HK-2 (cell line): ENCODE measurements at regions not wholly inside any gene's neighbourhood (a gene's known extent, or its start where the extent isn't known, plus 50 kb on each side); places are given as distances from the start of the nearest gene placed in this dataset.

Experiments used
- DNase-seq: peaks from one replicate; pipeline ENCODE4 v3.0.0-alpha.2; 2018; ENCODE audit not compliant: unreplicated experiment

DNA sequence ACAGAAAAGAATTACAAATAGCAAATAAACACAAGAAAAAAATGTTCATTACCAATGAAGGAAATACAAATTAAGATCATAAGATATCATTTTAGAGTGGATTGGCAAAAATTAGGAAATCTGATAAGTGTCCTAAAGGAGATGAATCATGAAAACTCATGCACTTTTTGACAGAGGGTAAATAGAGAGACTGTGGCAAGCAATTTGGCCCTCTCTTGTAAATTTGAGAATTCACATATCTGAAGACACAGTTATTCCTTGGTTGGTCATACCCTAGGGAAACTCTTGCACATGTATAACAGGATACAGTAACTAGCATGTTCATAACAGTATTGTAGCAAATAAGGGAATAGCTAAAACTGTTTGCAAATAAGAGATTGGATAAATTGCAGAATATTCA lies 246.0 kb upstream of the GADL1 start:
- no peak for DNase-seq

DNA sequence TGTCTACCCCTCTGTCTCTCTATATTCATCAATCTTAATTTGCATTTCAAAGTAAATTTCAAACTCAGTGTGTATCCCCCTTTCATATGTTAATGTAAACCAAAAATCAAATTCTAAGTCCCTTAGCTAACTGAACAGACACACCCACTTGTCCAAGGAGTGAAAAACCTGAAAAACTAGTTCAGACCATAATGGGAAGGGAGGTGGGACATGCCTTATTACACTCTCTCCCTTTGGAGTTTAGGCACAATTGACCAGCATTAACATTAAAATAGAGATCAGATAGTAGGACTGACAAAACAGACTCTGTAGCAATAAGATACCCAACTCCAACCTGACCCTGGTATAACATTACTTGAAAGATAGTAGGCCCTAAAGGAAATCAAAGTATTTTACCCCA lies 247.7 kb upstream of the GADL1 start:
- no peak for DNase-seq

DNA sequence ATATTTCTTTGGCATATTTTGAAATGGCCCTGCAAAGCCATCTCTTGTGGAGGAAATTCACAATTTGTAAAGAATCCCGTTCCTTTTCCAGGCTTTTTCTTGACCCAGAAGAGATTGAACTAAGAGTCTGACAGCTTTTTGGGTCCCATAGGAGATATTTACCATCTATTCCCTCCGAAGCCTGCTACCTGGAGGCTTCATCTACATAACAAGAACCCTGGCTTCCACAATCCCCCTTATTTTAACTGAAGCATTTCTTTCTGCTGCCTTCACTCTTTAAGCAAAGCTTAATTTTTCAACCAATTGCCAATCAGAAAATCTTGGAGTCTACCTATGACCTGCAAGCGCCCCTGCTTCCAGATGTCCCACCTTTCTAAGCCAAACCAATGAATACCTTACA lies 248.1 kb upstream of the GADL1 start:
- DNase-seq, result no peak

DNA sequence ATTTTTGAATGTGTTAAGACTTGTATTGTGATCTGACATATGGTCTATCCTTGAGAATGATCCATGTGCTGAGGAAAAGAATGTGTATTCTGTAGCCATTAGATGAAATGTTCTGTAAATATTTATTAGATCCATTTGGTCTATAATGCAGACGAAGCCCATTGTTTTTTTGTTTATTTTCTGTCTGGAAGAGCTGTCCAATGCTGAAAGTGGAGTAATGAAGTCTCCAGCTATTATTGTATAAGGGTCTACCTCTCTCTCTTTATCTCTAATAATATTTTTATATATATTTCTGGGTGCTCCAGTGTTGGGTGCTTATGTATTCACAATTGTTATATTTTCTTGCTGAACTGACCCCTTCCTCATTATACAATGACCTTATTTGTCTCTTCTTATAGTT lies 250.6 kb upstream of the GADL1 start:
- DNase-seq, result no peak

DNA sequence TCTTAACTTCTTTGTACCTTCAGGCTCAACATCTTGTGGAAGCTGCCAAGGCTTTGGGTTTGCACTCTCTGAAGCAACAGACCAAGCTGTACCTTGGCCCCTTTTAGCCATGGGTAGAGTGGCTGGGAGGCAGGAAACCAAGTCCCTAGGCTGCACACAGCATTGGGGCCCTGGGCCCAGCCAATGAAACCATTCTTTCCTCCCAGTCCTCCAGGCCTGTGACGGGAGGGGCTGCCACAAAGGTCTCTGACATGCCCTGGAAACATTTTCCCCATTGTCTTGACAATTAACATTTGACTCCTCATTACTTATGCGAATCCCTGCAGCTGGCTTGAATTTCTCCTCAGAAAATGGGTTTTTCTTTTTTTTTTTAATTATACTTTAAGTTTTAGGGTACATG lies 253.1 kb upstream of the GADL1 start:
- DNase-seq, result no peak

DNA sequence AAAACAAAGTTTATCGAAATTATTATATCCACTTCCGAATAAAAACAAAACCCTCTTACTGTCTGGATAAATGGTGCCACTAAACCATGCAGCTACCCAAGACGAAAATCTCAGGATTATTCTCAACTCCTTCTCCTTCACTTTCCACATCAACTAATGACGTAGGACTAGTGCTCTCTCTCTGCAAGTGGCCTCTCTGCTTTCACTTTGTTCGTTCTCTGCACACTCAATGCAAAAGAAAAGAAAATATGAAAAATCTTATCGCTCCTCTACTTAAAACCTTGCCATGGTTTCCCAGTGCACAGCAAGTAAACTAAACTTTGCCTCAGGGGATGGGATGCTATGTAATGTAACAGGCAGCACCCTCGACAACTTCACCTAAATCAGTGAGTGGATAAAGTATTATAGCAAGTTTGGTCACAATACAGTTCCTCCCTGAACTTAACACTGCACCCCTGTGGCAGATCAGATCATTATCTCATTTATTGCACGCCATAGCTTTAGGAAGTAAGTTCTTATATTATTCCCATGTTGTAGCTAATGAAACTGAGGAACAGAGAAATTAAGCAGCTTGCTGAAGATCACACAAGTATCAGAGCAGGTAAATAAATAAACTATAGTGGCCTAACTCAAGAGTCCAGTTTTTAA lies 262.7 kb upstream of the GADL1 start:
- DNase-seq, result no peak

DNA sequence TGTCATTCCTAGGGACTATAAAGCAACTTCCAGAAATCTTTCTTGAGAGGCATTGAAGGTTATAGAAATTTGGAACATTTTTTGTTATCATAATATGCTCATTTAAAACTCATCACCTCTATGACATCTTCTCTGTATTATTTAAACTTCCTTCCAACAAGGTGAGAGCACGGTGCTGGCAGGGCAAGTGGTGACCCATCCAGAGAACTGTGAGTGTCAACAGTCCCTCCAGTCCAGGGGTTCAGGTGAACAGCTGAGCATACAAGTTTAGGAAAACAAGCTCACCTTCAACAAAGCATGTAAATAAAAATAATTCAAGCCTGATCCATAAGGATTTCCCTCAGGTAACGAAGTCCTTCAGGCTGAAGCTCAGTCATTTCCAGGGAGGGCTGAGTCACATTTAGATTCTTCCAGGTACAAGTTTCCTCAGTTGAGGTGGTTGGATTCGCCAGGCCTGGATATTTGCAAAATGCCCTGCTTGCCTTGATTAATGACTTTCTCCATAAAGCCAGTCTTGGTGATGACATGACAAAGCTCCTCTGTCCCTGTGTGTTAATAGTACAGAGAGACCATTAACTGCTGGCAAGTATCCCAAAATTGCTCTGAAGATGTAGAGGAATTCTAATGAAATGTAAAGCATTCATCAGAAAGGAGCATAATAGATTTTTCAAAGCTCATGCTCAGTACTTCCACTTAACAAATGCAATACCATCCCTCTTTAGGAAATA lies 263.6 kb upstream of the GADL1 start:
- no peak for DNase-seq

DNA sequence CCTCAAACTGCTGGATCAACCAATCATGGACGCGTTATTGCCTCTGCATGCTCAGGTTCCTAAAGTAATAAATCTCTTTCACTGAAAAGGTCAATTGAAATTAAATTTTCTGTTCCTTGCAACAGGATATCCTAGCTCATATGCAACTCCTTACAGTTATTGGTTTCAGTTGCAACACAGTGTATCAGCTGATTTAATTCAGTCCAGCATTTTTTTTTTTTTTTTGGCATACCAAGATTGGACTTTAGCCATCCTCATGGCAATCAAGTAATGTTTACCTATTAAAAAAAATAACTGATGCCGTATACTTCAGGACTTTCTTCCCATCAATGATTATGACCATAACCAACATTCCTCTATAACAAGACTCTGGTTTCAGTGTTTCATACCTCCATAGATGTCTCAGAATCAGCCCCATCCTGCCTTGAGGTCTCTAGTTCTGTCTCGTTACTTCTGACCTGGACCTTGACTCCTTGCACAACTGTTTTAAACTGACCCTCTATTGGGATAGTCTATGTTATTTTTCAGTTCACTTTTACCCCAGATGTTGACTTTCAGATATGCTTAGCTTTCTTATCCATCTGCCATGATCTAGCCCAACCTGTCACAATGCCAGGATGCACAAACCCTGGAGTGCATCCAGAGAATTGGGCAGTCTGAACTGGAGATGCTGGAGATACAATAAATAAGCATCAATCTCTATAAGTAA lies 265.0 kb upstream of the GADL1 start:
- DNase-seq, result no peak

DNA sequence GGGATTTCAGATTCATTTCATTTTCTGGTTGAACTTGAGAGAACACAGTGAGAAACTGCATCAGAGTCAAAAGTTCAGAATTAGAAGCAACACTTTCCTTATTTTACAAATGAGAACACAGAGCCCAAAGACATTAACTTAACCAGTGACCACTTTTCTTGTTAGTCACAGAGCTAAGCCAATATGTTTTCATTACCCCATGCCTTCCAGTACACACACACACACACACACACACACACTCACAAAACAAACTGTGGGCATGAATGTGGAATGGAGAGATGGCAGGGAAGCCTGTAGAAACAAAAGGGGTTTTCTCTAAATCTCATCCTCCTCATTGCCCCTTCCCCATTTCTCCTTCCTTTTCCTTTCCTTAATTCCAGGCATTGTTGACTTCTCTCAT lies 267.4 kb upstream of the GADL1 start:
- no peak for DNase-seq

DNA sequence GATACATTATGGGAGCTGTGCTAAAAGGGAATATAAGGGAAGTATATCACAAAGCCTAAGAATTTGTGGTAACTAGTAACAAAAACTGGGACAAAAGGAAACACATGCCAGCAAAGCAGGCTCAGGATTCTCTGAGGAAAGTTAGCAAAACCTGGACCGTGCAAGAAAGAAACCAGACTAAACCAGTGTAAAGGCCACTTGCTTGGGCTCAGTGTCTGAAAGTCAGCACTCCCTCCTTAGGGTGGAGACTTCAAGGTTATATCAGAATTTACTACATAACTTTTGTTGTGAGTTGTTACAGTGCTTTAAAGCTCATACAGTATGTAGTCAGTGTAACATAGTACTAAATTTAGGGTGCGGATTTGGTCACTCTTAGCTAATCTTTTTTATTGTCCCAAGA lies 269.9 kb upstream of the GADL1 start:
- no peak for DNase-seq

DNA sequence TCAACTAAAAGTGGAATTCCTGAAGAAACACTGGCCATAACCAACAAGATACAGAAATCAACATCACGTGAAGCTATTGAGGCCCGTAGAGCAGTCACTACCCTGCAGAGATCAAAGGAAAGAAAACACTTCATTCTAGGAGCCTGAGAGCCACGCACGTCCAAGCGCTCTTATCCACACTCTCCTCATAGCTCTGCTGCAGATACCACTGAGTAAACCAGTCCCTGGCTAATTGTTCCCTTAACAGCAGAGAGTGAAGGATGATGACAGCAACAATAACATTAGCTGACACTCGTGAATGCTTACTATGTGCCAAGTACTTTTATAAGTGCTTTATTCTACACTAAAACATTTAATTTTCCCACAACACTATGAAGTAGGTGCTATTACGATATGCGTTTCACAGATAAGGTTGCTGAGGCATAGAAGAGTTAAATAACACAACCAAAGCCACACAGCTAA lies 271.0 kb upstream of the GADL1 start:
- DNase-seq, result no peak

DNA sequence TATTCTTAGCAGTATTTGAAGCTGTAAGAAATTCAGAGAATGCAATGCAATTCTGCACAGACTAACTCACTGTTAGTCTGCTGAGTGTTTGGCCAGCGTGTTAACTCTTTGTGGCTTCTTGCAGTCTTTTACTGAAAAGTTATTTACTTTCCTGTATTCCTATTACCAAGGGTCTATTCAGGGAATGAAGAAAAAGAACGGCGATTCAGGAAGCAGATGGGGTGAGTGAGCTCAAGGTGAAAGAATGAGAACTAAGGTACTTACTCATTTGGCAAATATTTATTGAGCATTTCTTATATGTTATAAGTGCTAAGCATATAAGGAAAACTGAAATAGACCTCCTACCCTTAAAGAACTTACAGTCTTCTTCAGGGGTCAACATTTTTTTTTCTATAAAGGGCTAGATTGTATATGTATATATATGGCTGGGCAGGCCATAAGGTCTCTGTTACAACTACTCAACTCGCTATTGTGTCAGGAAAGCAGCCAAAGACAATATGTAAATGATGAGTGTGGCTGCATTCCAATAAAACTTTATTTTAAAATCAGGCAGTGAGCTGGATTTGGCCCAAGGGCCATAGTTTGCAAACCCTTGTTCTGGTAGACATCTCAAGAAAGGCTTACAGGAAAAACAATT lies 271.9 kb upstream of the GADL1 start:
- no peak for DNase-seq

DNA sequence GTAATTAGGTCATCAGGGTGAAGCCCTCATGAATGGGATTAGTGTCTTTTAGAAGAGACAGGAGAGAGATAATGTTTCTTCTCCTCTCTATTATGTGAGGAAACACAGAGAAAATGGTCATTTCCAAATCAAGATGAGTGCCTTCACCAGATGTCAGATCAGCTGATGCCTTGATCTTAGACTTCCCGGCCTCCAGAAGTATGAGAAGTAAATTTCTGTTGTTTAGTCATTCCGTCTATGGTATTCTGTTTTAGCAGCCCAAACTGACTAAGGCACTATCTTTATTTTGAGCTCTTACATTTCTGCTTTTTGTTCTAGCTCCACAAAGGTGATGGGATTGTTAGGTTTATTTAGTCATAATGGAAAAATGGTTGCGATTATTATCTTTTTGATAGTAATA lies 273.2 kb upstream of the GADL1 start:
- no peak for DNase-seq

DNA sequence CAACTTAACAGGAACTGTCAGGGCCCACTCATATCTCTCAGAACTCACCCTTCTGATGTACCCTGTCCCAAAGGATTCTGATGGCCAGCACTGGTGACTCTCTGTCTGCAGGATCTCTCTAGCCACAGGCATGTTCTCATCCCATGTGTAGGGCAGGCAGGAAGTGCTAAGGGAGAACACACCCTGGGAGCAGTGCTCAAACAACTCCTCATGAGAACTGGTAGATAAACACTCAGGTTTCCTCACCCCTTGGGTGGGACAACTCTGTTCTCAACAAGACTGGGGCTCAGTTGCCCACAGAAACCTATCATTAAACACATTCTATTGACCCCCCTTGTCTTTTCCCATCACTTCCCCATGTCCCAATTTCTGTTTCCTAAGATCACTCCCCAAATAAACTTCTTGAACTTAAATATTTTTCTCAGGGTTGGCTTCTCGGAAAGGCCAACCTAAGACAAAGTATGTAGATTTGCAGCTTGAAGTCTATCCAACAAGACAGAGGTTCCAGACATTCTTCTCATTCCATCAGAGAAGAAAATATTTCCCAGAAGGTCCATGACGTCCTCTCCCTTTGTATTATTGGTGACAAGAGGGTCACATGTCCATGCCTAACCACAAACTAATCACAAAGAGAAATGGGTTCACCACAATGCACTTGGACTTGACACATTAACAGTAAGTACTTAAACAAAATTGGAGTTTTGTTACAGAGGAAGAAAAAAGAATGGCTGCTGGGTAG lies 276.6 kb upstream of the GADL1 start:
- DNase-seq, result peak; percentile 42

DNA sequence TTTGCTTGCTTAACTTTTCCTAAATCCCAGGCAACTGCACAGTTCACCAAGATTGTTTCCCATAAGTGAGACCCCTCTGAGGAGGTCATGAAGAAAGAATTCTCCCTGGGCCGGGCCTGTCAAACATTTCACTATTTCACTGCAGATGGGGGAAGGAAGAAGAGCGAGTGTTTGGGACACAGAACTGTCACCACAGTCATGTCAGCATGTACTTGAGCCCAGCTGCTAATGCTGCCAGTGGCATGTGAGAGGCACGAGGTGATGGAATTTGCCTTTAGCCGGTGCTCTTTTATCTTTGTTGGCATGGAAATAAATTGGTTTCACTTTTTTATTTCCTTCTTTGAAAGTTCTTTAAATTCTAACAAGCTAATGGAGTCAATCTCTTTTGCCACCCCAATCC lies 277.9 kb upstream of the GADL1 start:
- no peak for DNase-seq

DNA sequence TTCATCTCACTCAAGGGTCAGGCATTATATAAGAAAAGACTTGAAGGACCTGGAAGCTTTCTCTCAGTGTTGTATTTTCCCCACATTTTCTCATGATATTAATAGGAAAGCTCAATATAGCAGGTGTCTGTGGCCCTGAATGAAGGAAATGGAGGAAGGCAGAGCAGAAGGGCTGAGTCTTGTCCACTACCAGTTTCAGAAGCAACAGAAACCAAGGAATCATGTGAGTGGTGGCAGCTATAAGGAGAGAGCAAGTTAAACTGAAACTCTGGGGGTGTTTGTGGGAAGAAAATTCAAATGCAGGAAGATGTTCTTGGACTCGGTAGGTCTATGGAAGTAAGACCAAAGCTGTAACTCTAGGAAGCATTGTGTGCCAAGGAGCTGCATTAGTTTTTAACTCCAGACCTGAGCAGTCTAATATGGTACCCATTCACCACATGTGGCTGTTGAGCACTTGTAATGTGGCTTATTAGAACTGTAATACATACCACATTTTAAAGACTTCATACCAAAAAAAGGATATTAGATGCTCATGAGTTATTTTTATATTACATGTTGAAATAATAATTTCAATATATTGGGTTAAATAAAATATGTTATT lies 278.8 kb upstream of the GADL1 start:
- DNase-seq, result no peak

DNA sequence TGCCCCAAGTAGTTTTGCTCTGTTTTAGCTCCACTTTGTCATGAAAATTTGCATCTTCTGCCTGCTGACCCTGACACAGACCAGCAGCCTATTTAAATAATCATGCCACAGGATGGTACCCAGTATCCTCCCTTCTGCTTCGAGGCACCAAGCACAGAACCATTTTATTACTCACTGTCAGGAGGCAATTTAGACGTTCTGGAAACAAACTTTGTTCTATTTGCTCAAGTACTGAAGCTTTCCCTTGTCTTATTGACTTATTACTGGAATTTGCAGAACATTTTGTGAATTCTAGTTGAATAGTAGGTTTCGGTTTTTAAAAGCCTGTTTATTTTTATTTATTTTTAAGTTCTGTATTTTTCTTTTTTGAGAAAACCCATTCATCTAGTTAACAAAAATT lies 279.6 kb upstream of the GADL1 start:
- no peak for DNase-seq

DNA sequence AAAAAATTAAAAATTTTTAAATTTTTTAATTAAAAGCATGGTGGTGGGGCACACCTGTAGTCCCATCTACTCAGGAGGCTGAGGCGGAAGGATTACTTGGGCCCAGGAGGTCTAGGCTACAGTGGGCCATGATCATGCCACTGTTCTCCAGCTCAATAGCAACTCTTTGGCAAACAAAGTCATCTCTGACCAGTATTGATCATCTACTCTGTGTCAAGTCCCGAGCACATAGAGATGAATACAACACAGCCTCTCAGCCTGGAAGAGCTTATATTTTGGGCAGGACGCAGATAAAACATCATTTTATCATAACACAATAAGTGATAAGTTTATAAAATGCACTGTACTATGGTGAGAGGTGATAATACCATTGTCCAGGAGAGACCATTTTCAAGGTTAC lies 281.6 kb upstream of the GADL1 start:
- no peak for DNase-seq

DNA sequence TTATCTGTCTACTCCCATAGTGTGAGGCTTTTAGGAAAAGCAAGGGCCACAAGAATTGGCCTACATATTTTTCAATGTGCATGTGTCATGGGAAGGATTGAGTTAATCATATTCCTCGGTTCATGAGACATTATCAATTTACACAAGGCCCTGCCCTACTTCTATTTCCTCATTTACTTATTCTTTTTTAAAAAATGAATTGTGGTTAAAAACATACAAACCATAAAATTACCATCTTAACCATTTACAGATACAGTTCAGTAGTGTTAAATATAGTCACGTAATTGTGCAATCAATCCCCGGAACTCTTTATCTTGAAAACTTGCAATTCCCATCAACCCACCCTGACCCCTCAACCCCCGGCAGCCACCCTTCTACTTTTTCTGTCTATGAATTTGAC lies 284.0 kb upstream of the GADL1 start:
- DNase-seq, result no peak

DNA sequence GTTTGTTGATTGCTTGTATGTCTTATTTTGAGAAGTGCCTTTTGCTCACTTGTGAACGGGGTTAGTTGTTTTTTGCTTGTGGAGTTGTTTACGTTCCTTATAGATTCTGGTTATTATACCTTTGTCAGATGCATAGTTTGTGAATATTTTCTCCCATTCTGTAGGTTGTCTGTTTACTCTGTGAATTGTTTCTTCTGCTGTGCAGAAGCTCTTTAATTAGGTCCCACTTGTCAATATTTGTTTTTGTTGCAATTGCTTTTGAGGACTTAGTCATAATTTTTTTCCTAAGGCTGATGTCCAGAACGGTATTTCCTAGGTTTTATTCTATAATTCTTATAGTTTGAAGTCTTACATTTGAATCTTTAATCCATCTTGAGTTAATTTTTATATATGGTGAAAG lies 285.3 kb upstream of the GADL1 start:
- DNase-seq, result no peak

DNA sequence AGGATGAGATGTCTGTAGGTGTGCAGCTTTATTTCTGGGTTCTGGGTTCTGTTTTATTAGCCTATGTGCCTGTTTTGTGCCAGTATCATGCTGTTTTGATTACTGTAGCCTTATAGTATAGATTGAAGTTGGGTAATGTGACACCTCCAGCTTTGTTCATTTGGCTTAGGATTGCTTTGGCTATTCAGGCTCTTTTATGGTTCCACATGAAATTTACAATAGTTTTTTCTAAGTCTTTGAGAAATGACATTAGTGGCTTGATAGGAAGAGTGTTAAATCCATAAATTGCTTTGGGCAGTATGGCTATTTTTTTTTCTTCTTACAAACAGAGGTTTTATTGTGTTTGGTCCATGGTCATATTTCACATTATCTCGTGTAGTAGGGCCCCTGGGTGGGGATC lies 285.8 kb upstream of the GADL1 start:
- no peak for DNase-seq

DNA sequence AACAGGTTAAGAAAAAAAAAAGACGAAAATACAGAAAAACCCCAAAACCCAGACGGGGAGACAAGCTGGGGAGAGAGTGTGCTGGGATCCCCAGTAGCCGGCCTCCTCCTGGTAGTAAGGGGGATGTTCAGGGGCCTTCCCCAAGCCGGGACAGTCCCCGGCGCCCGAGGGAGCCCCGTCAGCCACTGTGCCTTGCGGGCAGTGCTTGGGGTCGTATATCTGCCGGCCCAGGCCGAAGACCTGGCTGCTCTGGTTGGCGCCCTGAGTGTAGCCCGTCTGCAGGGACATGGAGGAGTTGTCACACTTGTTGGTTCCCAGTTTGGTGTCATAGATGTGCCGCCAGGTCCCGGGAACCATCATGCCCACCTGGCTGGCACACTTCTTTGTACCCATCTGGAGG lies 287.2 kb upstream of the GADL1 start:
- DNase-seq, result no peak
